ENCODE measurements at regions not wholly inside any gene's neighbourhood (a gene's known extent, or its start where the extent isn't known, plus 50 kb on each side); places are given as distances from the start of the nearest gene placed in this dataset.

DNA sequence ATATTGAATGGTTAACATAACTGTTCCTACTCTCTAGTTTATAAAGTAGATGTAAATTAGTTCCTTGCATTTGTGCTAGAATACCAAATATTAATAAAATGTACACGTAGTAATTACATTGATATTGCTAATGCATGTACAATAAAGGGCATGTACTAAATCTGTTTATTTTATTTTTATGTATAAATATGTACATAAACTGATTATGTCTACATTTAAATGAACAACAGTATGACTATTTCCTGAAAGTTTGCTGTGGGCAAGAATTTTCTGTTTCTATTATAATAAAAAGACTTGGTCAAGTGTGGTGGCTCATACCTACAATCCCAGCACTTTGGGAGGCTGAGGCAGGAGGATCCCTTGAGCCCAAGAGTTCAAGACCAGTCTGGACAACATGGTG is 257.2 kb upstream of the FOXN3 start:
- no peak for DNase-seq (ENCODE audit: low spot score)
- TF ChIP-seq EZH2 (IDR thresholded peaks at IDR 0.05; ENCODE audit: borderline replicate concordance, low read depth, low read length, poor library complexity, severe bottlenecking) = no peak
- TF ChIP-seq, protein P1, sequence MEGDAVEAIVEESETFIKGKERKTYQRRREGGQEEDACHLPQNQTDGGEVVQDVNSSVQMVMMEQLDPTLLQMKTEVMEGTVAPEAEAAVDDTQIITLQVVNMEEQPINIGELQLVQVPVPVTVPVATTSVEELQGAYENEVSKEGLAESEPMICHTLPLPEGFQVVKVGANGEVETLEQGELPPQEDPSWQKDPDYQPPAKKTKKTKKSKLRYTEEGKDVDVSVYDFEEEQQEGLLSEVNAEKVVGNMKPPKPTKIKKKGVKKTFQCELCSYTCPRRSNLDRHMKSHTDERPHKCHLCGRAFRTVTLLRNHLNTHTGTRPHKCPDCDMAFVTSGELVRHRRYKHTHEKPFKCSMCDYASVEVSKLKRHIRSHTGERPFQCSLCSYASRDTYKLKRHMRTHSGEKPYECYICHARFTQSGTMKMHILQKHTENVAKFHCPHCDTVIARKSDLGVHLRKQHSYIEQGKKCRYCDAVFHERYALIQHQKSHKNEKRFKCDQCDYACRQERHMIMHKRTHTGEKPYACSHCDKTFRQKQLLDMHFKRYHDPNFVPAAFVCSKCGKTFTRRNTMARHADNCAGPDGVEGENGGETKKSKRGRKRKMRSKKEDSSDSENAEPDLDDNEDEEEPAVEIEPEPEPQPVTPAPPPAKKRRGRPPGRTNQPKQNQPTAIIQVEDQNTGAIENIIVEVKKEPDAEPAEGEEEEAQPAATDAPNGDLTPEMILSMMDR (conservative IDR thresholded peaks at IDR 0.05; ENCODE audit: low read depth, low read length) = no peak
- ChIA-PET CTCF (no interaction called here), POLR2A (ENCODE audit: low non-redundant PET) (no interaction called here)
- intact Hi-C loops (cut with micrococcal nuclease; ENCODE audit: unreplicated experiment) = no loop called here
- Histone ChIP-seq H3K9me3 (ENCODE audit: low read depth, low read length, poor library complexity, severe bottlenecking) (no peaks in the 10 kb centered on the region), H3K36me3 (ENCODE audit: insufficient read depth, low read length, poor library complexity, severe bottlenecking) (no peaks in the 10 kb centered on the region), H3K27ac (ENCODE audit: low read depth, low read length, poor library complexity, severe bottlenecking) (no peak overlapping the region), H3K4me3 (ENCODE audit: low read depth, low read length, poor library complexity, severe bottlenecking) (no peak overlapping the region), H3K27me3 (replicated peaks; ENCODE audit: insufficient read depth, low read depth, low read length, poor library complexity) (no peaks in the 10 kb centered on the region), H3K4me1 (ENCODE audit: insufficient read depth, low read length, poor library complexity, severe bottlenecking) (no peaks in the 10 kb centered on the region)
- no TSS peak for BruUV-seq (replicated peaks)

DNA sequence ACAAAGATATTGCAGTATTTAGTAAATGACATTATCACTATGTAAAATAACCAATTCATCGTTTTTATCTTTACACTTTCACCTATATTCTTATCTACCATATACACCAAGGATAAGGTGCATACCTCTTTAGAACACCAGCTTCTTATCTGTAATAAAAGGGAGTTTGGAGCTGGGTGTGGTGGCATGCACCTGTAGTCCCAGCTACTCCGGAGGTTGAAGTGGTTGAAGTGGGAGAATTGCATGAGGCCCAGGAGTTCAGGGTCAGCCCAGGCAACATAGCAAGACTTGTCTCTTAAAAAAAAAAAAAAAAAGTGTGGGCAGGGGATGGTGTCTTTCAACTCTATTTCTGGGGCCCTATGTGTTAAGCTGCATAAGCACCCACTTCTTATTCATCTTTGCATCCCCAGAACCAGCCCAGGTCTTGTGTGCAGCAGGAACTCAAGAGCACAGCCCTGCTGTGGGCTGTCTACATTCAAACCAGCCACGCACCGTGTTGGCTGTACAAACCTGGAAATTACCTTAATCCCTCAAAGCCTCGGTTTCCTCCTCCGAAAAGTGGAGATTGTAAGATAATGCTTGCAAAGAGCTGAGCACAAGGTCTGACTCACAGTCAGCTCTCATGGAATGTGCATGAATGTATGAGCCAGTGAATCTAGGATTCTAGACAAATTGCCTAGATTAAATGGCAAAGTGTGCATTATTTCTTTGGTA is 256.6 kb upstream of the FOXN3 start:
- Histone ChIP-seq H3K4me1 (ENCODE audit: insufficient read depth, low read length, poor library complexity, severe bottlenecking) (no peaks in the 10 kb centered on the region), H3K9me3 (ENCODE audit: low read depth, low read length, poor library complexity, severe bottlenecking) (no peaks in the 10 kb centered on the region), H3K36me3 (ENCODE audit: insufficient read depth, low read length, poor library complexity, severe bottlenecking) (no peaks in the 10 kb centered on the region), H3K4me3 (ENCODE audit: low read depth, low read length, poor library complexity, severe bottlenecking) (no peak overlapping the region), H3K27me3 (replicated peaks; ENCODE audit: insufficient read depth, low read depth, low read length, poor library complexity) (no peaks in the 10 kb centered on the region), H3K27ac (ENCODE audit: low read depth, low read length, poor library complexity, severe bottlenecking) (no peak overlapping the region)
- no TSS peak for BruUV-seq (replicated peaks)
- CTCF ChIA-PET = no interaction called here
- TF ChIP-seq, protein P1 (conservative IDR thresholded peaks at IDR 0.05; ENCODE audit: low read depth, low read length) = no peak
- TF ChIP-seq EZH2 (IDR thresholded peaks at IDR 0.05; ENCODE audit: borderline replicate concordance, low read depth, low read length, poor library complexity, severe bottlenecking) = no peak
- no peak for DNase-seq (ENCODE audit: low spot score)
- intact Hi-C loops (cut with micrococcal nuclease; ENCODE audit: unreplicated experiment) = no loop called here
- POLR2A ChIA-PET (ENCODE audit: low non-redundant PET) = no interaction called here

DNA sequence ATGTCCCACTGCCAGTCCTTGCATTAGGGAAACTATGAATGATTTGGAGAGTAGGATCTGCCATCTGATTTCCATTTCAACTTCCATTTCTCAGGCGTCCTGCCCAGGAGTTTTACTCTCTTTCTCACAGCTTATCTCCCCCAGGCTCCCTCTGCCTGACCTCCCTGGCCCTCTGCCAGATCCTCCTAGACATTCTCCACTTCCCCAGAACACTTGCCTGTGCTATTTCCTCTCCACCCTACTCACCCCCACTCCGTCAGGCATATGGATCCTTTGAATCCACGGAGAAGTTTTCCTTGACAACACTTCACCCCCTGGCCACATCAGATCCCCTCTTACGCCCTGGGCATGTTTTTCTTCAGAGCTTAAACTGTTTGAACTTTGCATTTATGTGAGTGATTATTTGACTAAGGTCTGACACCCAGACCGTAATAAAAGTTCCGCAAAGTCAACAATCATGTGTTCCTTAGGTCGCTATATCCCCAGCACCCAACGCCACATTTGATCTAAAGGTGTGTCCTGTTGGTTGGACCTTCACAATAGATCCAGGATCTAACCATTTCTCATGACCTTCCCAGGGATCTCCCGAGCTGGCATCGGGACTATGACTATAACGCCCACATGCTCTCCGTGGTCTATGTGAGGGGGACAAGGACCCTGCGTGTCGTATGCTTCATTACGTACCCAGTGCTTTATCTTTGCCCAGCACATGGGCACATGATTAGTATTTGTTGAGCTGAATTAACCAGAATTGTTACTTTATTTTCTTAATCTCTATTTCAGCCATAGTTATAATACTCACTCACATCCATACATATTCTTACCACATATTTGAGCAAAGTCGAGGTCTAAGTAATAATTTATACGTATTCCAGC is 255.8 kb upstream of the FOXN3 start:
- intact Hi-C loops (cut with micrococcal nuclease; ENCODE audit: unreplicated experiment) = no loop called here
- no peaks in the 10 kb centered on the region for H3K36me3 ChIP-seq (ENCODE audit: insufficient read depth, low read length, poor library complexity, severe bottlenecking)
- H3K4me3 ChIP-seq (ENCODE audit: low read depth, low read length, poor library complexity, severe bottlenecking) = no peak overlapping the region
- DNase-seq (ENCODE audit: low spot score) = peak; percentile 5
- H3K9me3 ChIP-seq (ENCODE audit: low read depth, low read length, poor library complexity, severe bottlenecking) = no peaks in the 10 kb centered on the region
- POLR2A ChIA-PET (ENCODE audit: low non-redundant PET) = no interaction called here
- CTCF ChIA-PET = no interaction called here
- no TSS peak for BruUV-seq (replicated peaks)
- no peaks in the 10 kb centered on the region for H3K27me3 ChIP-seq (replicated peaks; ENCODE audit: insufficient read depth, low read depth, low read length, poor library complexity)
- H3K4me1 ChIP-seq (ENCODE audit: insufficient read depth, low read length, poor library complexity, severe bottlenecking) = no peaks in the 10 kb centered on the region
- no peak for TF ChIP-seq EZH2 (IDR thresholded peaks at IDR 0.05; ENCODE audit: borderline replicate concordance, low read depth, low read length, poor library complexity, severe bottlenecking)
- TF ChIP-seq, protein P1 (conservative IDR thresholded peaks at IDR 0.05; ENCODE audit: low read depth, low read length) = no peak
- no peak overlapping the region for H3K27ac ChIP-seq (ENCODE audit: low read depth, low read length, poor library complexity, severe bottlenecking)
